NCI-H2227 (cell line): ENCODE measurements at regions not wholly inside any gene's neighbourhood (a gene's known extent, or its start where the extent isn't known, plus 50 kb on each side); places are given as distances from the start of the nearest gene placed in this dataset.
"Not testable (repeated sequence)": the region's sequence is repeated elsewhere in the genome, so short reads cannot be mapped to it uniquely, and the experiment has no call there.

ENCODE experiments used
- DNase-seq: peaks from one replicate; lab custom pipeline; 2025; ENCODE audit not compliant: unreplicated experiment; lab: John Stamatoyannopoulos, UW

GRCh38 chr4:57199267-57199666, 89.1 kb upstream of the IGFBP7 start:
- no peak for DNase-seq

- DNase-seq: no peak
Observed at GRCh38 chr4:57195622-57196021, 85.4 kb upstream of the IGFBP7 start.

- DNase-seq: no peak
Observed at GRCh38 chr4:57194068-57194611, 84.0 kb upstream of the IGFBP7 start.

GRCh38 chr4:57193209-57193810, 83.1 kb upstream of the IGFBP7 start:
- no peak for DNase-seq

- DNase-seq: no peak
Observed at GRCh38 chr4:57191523-57192034, 81.4 kb upstream of the IGFBP7 start.

- DNase-seq: no peak
Observed at GRCh38 chr4:57190601-57191481, 80.7 kb upstream of the IGFBP7 start.

- DNase-seq: no peak
Observed at GRCh38 chr4:57187246-57187645, 77.1 kb upstream of the IGFBP7 start.

- DNase-seq: no peak
Observed at GRCh38 chr4:57184378-57185029, 74.3 kb upstream of the IGFBP7 start.

- DNase-seq: no peak
Observed at GRCh38 chr4:57182132-57182874, 72.1 kb upstream of the IGFBP7 start.

- not testable (repeated sequence) for DNase-seq
Observed at GRCh38 chr4:57173136-57173535, 63.0 kb upstream of the IGFBP7 start.

GRCh38 chr4:57172065-57172464, 61.9 kb upstream of the IGFBP7 start:
- DNase-seq: no peak

GRCh38 chr4:57168982-57169381, 58.8 kb upstream of the IGFBP7 start:
- DNase-seq: no peak

- DNase-seq: peak; percentile 75
Observed at GRCh38 chr4:57163530-57164459, 53.6 kb upstream of the IGFBP7 start.

GRCh38 chr4:57162499-57163019, 52.4 kb upstream of the IGFBP7 start:
- no peak for DNase-seq
